ENCODE measurements at regions not wholly inside any gene's neighbourhood (a gene's known extent, or its start where the extent isn't known, plus 50 kb on each side); places are given as distances from the start of the nearest gene placed in this dataset.

GRCh38 chr1:219542828-219543518 is 69.9 kb downstream of the ZC3H11B start:
- POLR2A ChIA-PET: no interaction called here
- no peaks in the 10 kb centered on the region for H3K9me2 ChIP-seq (ENCODE audit: insufficient read depth)
- RAD21 ChIA-PET (ENCODE audit: low non-redundant PET in 1 of 2, low total read pairs in 2 of 2, uncharacterized antibody in 2 of 2, unreplicated experiment in 2 of 2): no interaction called here
- H3K79me2 ChIP-seq (ENCODE audit: insufficient read depth, low read length): no peaks in the 10 kb centered on the region
- no peaks in the 10 kb centered on the region for H4K20me1 ChIP-seq (ENCODE audit: insufficient read depth)
- no peaks in the 10 kb centered on the region for H3K4me1 ChIP-seq (ENCODE audit: control insufficient read depth in 1 of 2, insufficient read depth in 2 of 2, low read length in 2 of 2)
- H3K9me3 ChIP-seq (ENCODE audit: control insufficient read depth in 1 of 2, insufficient read depth in 1 of 2, low read depth in 1 of 2, low read length in 2 of 2): no peaks in the 10 kb centered on the region
- no peak overlapping the region for H3K4me2 ChIP-seq (ENCODE audit: low read length)
- no peak overlapping the region for H3K4me3 ChIP-seq (replicated peaks in 1 of 2; ENCODE audit: low read depth in 1 of 2, low read length in 2 of 2)
- ATAC-seq: no peak
- no peak for DNase-seq (ENCODE audit: low read depth, low spot score)
- H3K27me3 ChIP-seq (ENCODE audit: insufficient read depth, low read length): no peaks in the 10 kb centered on the region
- TF ChIP-seq REST (IDR thresholded peaks at IDR 0.05; ENCODE audit: low read depth) (no peak), EZH2 (IDR thresholded peaks at IDR 0.05) (no peak), EGR1 (IDR thresholded peaks at IDR 0.05; ENCODE audit: low read depth) (no peak), ZNF274 (IDR thresholded peaks at IDR 0.05; ENCODE audit: low read depth, low read length) (no peak), ZBTB33 (IDR thresholded peaks at IDR 0.05; ENCODE audit: extremely low read depth, insufficient replicate concordance, low read length) (no peak), YY1 (IDR thresholded peaks at IDR 0.05; ENCODE audit: extremely low read depth, insufficient replicate concordance, low read depth, low read length) (no peak), SIN3A (IDR thresholded peaks at IDR 0.05; ENCODE audit: low read depth) (no peak), POLR2A (IDR thresholded peaks at IDR 0.05; ENCODE audit: borderline replicate concordance, extremely low read depth, insufficient read depth, insufficient read length) (no peak), SRF (IDR thresholded peaks at IDR 0.05; ENCODE audit: low read depth) (no peak), ATF3 (IDR thresholded peaks at IDR 0.05) (no peak), FOSL1 (IDR thresholded peaks at IDR 0.05; ENCODE audit: low read depth) (no peak), CEBPB (IDR thresholded peaks at IDR 0.05; ENCODE audit: low read depth) (no peak), RAD21 (IDR thresholded peaks at IDR 0.05; ENCODE audit: low read depth) (no peak), SP1 (IDR thresholded peaks at IDR 0.05; ENCODE audit: low read depth) (no peak), ELF1 (IDR thresholded peaks at IDR 0.05; ENCODE audit: borderline replicate concordance, low read depth) (no peak), CTCF (IDR thresholded peaks at IDR 0.05 in 2 of 3, conservative IDR thresholded peaks at IDR 0.05 in 1 of 3; ENCODE audit: borderline replicate concordance in 1 of 3, insufficient read depth in 1 of 3, low read depth in 2 of 3, low read length in 2 of 3) (no peak), JUND (IDR thresholded peaks at IDR 0.05) (no peak), TCF7L2 (IDR thresholded peaks at IDR 0.05; ENCODE audit: borderline replicate concordance, extremely low read depth, insufficient read depth, insufficient read length) (no peak)
- CTCF ChIA-PET: no interaction called here
- no TSS peak for BruUV-seq (replicated peaks)
- H3K36me3 ChIP-seq (ENCODE audit: control insufficient read depth in 1 of 2, insufficient read depth in 2 of 2, low read length in 2 of 2): no peaks in the 10 kb centered on the region
- no peak overlapping the region for H3K27ac ChIP-seq (ENCODE audit: low read depth, low read length)
- H3K9ac ChIP-seq (ENCODE audit: low read length): no peak overlapping the region
- no peak overlapping the region for H2AFZ ChIP-seq (ENCODE audit: low read depth, low read length, poor library complexity, severe bottlenecking)
- intact Hi-C loops (cut with micrococcal nuclease): no loop called here

Data from HCT116 (cell line).